ENCODE measurements at regions not wholly inside any gene's neighbourhood (a gene's known extent, or its start where the extent isn't known, plus 50 kb on each side); places are given as distances from the start of the nearest gene placed in this dataset.

DNA sequence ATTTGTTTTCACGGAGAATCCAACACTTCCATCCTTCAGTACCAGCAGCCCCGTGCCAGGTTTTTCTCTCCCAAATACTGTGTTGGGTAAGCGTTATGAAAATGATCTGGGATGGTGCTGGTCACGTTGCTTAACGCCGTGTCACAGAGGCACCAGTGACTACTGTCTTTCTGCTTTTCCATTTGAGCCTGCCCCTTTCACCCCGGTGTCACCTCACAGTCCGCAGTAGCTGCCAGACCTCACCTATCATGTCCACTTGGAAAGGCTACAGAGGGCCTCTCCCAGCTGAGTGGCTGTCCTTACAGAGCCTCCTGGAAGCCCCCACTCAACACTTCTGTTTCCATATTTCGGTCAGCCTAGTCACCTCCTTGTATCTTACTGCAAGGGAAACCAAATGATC lies 176.5 kb upstream of the ARID1B start:
- TF ChIP-seq EZH2 (IDR thresholded peaks at IDR 0.05; ENCODE audit: insufficient read depth, poor library complexity, severe bottlenecking) (no peak), EZH2phosphoT487 (IDR thresholded peaks at IDR 0.05; ENCODE audit: insufficient read depth, low read depth) (no peak)

All from GM23248 (cell line).